ENCODE measurements at regions not wholly inside any gene's neighbourhood (a gene's known extent, or its start where the extent isn't known, plus 50 kb on each side); places are given as distances from the start of the nearest gene placed in this dataset.

- no peak for DNase-seq
These were observed 400.5 kb downstream of the RAPGEF2 start for GRCh38 chr4:159503236-159504008.

- no peak for DNase-seq
These were observed 401.8 kb downstream of the RAPGEF2 start for GRCh38 chr4:159504684-159505083.

- DNase-seq, result no peak
These were observed 402.5 kb downstream of the RAPGEF2 start for GRCh38 chr4:159505266-159505975.

- no peak for DNase-seq
These were observed 404.1 kb downstream of the RAPGEF2 start for GRCh38 chr4:159506801-159507517.

- DNase-seq, result no peak
These were observed 406.1 kb downstream of the RAPGEF2 start for GRCh38 chr4:159508917-159509500.

GRCh38 chr4:159512348-159512747 lies 409.5 kb downstream of the RAPGEF2 start:
- no peak for DNase-seq

GRCh38 chr4:159515314-159516025 lies 412.6 kb downstream of the RAPGEF2 start:
- DNase-seq, result no peak

GRCh38 chr4:159516556-159517140 lies 413.8 kb downstream of the RAPGEF2 start:
- no peak for DNase-seq

- DNase-seq, result no peak
These were observed 417.2 kb downstream of the RAPGEF2 start for GRCh38 chr4:159520074-159520473.

- no peak for DNase-seq
These were observed 423.3 kb downstream of the RAPGEF2 start for GRCh38 chr4:159526172-159526571.

- no peak for DNase-seq
These were observed 431.8 kb downstream of the RAPGEF2 start for GRCh38 chr4:159534655-159535054.

GRCh38 chr4:159538556-159538955 lies 435.7 kb downstream of the RAPGEF2 start:
- no peak for DNase-seq

- DNase-seq, result no peak
These were observed 437.2 kb downstream of the RAPGEF2 start for GRCh38 chr4:159540038-159540437.

- no peak for DNase-seq
These were observed 437.6 kb downstream of the RAPGEF2 start for GRCh38 chr4:159540501-159540900.

GRCh38 chr4:159541143-159541542 lies 438.3 kb downstream of the RAPGEF2 start:
- DNase-seq, result no peak

- DNase-seq, result no peak
These were observed 439.4 kb downstream of the RAPGEF2 start for GRCh38 chr4:159542296-159542695.

- DNase-seq, result no peak
These were observed 441.0 kb downstream of the RAPGEF2 start for GRCh38 chr4:159543831-159544230.

GRCh38 chr4:159545556-159545955 lies 442.7 kb downstream of the RAPGEF2 start:
- DNase-seq, result no peak

- no peak for DNase-seq
These were observed 444.9 kb downstream of the RAPGEF2 start for GRCh38 chr4:159547645-159548308.

GRCh38 chr4:159549098-159549518 lies 446.2 kb downstream of the RAPGEF2 start:
- no peak for DNase-seq

GRCh38 chr4:159551281-159551680 lies 448.4 kb downstream of the RAPGEF2 start:
- DNase-seq, result no peak
